Fibroblast of lung (primary cell): ENCODE measurements at regions not wholly inside any gene's neighbourhood (a gene's known extent, or its start where the extent isn't known, plus 50 kb on each side); places are given as distances from the start of the nearest gene placed in this dataset.

Experiments used
- DNase-seq, 2 donors: peaks; one replicate each; pipeline versions ENCODE4 v3.0.0 to v3.0.0-alpha.2; 2010; ENCODE audit warnings: low read depth in 2 of 2
- H2AFZ ChIP-seq: 2 replicates; pipeline ENCODE4 v1.5.1; 2012; ENCODE audit warnings: low read length, control low read depth, inconsistent platforms
- H3K27ac ChIP-seq: 2 replicates; pipeline ENCODE4 v1.5.1; 2011; ENCODE audit warnings: low read length, control low read depth; ENCODE audit not compliant: insufficient read depth
- H3K27me3 ChIP-seq: 2 replicates; pipeline ENCODE4 v1.5.1; 2011; ENCODE audit warnings: mild to moderate bottlenecking, low read length; ENCODE audit not compliant: control insufficient read depth, insufficient read depth
- H3K36me3 ChIP-seq: 2 replicates; pipeline ENCODE4 v1.5.1; 2011; ENCODE audit warnings: low read length; ENCODE audit not compliant: control insufficient read depth, insufficient read depth
- H3K4me1 ChIP-seq: 2 replicates; pipeline ENCODE4 v1.5.1; 2011; ENCODE audit warnings: low read length; ENCODE audit not compliant: control insufficient read depth, insufficient read depth; ENCODE audit errors: extremely low read depth
- H3K4me2 ChIP-seq: 2 replicates; pipeline ENCODE4 v1.5.1; 2011; ENCODE audit warnings: low read length, control low read depth; ENCODE audit not compliant: insufficient read depth; ENCODE audit errors: extremely low read depth
- H3K4me3 ChIP-seq, 4 experiments: fragments of 200-600 bp in 1 of 4; sonication (generic) in 1 of 4; replicated peaks in 1 of 4; 2 replicates each; pipeline ENCODE4 v1.5.1; 2011 to 2016; ENCODE audit warnings: low read length in 4 of 4, low read depth in 3 of 4, mild to moderate bottlenecking in 3 of 4, control low read depth in 2 of 4, inconsistent platforms in 1 of 4, mixed read lengths in 1 of 4; ENCODE audit not compliant: insufficient read depth in 1 of 4; ENCODE audit errors: control extremely low read depth in 1 of 4
- H3K79me2 ChIP-seq: 2 replicates; pipeline ENCODE4 v1.5.1; 2012; ENCODE audit warnings: mild to moderate bottlenecking, low read length, inconsistent platforms; ENCODE audit not compliant: control insufficient read depth, insufficient read depth
- H3K9ac ChIP-seq: 2 replicates; pipeline ENCODE4 v1.5.1; 2011; ENCODE audit warnings: mild to moderate bottlenecking, low read length, control low read depth; ENCODE audit not compliant: insufficient read depth
- H3K9me3 ChIP-seq: 2 replicates; pipeline ENCODE4 v1.5.1; 2012; ENCODE audit warnings: low read depth, low read length; ENCODE audit not compliant: control insufficient read depth, insufficient read depth
- H4K20me1 ChIP-seq: 2 replicates; pipeline ENCODE4 v1.5.1; 2011; ENCODE audit warnings: low read length; ENCODE audit not compliant: control insufficient read depth, insufficient read depth; ENCODE audit errors: extremely low read depth
- EZH2 ChIP-seq: IDR thresholded peaks from 2 replicates; pipeline ENCODE4 v1.5.1; 2012; ENCODE audit warnings: low read length, control low read depth, mild to moderate bottlenecking; ENCODE audit errors: missing control alignments
- TF ChIP-seq, protein P1 (sequence below), 2 donors: IDR thresholded peaks in 1 of 2; conservative IDR thresholded peaks in 1 of 2; 1 replicate in 1 of 2; 2 replicates in 1 of 2; pipeline ENCODE4 v1.5.1; 2011 to 2012; ENCODE audit warnings: low read length in 2 of 2, control low read depth in 1 of 2, inconsistent platforms in 1 of 2, low read depth in 1 of 2, mild to moderate bottlenecking in 1 of 2

DNA sequence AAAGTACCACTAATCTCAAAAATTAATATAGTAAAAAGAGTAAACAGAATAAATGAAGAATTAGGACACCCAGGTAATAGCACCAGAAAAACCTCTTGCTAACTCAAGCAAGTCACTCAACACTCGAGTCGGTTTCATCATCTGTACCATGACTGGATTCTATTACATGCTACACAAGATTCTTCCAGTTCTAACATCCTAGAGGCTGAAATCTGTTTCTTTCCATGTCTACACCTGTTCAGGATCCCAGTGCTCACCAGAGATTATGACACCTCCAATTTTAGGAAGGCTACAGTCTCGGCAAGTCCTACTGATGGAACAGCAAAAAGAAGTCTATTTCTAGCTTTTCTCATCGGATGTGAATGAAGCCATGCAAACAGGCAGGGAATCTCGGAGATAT lies 95.3 kb upstream of the ANK3 start:
- no peaks in the 10 kb centered on the region for H3K36me3 ChIP-seq
- H4K20me1 ChIP-seq, result no peaks in the 10 kb centered on the region
- DNase-seq, result no peak
- no peaks in the 10 kb centered on the region for H3K9me3 ChIP-seq
- H2AFZ ChIP-seq, result no peak overlapping the region
- no peaks in the 10 kb centered on the region for H3K4me1 ChIP-seq
- no peak for TF ChIP-seq EZH2
- TF ChIP-seq, protein P1, sequence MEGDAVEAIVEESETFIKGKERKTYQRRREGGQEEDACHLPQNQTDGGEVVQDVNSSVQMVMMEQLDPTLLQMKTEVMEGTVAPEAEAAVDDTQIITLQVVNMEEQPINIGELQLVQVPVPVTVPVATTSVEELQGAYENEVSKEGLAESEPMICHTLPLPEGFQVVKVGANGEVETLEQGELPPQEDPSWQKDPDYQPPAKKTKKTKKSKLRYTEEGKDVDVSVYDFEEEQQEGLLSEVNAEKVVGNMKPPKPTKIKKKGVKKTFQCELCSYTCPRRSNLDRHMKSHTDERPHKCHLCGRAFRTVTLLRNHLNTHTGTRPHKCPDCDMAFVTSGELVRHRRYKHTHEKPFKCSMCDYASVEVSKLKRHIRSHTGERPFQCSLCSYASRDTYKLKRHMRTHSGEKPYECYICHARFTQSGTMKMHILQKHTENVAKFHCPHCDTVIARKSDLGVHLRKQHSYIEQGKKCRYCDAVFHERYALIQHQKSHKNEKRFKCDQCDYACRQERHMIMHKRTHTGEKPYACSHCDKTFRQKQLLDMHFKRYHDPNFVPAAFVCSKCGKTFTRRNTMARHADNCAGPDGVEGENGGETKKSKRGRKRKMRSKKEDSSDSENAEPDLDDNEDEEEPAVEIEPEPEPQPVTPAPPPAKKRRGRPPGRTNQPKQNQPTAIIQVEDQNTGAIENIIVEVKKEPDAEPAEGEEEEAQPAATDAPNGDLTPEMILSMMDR (conservative IDR thresholded peaks at IDR 0.05 in 1 of 2, IDR thresholded peaks at IDR 0.05 in 1 of 2; ENCODE audit: low read depth in 1 of 2, low read length in 2 of 2), result no peak
- H3K4me3 ChIP-seq, result no peak overlapping the region
- no peaks in the 10 kb centered on the region for H3K27me3 ChIP-seq
- H3K9ac ChIP-seq, result no peak overlapping the region
- no peak overlapping the region for H3K4me2 ChIP-seq
- H3K79me2 ChIP-seq, result no peaks in the 10 kb centered on the region
- no peak overlapping the region for H3K27ac ChIP-seq

DNA sequence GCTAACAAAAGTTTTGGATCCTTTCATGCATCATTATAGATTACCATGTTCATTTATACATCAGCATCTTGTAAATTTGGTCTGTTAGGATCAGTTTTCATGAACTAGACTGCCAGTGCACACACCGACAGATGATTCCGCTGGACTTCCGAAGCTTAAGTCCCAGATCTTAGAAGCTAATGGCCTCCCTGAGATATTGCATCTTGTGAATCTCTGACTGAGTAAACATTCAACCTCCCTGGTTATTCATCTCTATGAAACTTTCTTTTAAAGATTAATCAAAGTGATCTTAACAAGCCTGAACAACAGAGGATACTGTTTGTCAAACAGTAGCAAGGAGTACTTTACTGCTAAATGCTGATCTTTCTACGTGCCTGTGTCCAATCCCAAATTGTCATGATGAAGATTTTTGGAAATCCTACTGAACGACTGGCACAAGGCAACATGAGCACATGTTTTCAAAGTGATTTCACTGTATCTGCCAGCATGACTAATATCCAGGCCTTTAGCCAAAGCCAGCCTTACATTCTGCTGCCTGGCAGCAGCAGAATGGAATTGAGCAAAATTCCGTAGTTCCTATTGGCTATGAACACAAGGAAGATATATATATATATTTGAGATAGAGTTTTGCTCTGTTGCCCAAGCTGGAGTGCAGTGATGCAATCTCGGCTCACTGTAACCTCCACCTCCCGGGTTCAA lies 91.3 kb upstream of the ANK3 start:
- Histone ChIP-seq H3K4me1 (no peaks in the 10 kb centered on the region), H3K36me3 (no peaks in the 10 kb centered on the region), H3K9me3 (no peaks in the 10 kb centered on the region), H3K4me2 (peak overlapping the region; percentile 48), H3K4me3 (no peak overlapping the region), H3K79me2 (no peaks in the 10 kb centered on the region), H3K9ac (no peak overlapping the region), H2AFZ (no peak overlapping the region), H4K20me1 (no peaks in the 10 kb centered on the region), H3K27ac (no peak overlapping the region), H3K27me3 (no peaks in the 10 kb centered on the region)
- TF ChIP-seq, protein P1 (conservative IDR thresholded peaks at IDR 0.05 in 1 of 2, IDR thresholded peaks at IDR 0.05 in 1 of 2; ENCODE audit: low read depth in 1 of 2, low read length in 2 of 2), result no peak
- TF ChIP-seq EZH2, result no peak
- peak; percentile 91 to 92 for DNase-seq

DNA sequence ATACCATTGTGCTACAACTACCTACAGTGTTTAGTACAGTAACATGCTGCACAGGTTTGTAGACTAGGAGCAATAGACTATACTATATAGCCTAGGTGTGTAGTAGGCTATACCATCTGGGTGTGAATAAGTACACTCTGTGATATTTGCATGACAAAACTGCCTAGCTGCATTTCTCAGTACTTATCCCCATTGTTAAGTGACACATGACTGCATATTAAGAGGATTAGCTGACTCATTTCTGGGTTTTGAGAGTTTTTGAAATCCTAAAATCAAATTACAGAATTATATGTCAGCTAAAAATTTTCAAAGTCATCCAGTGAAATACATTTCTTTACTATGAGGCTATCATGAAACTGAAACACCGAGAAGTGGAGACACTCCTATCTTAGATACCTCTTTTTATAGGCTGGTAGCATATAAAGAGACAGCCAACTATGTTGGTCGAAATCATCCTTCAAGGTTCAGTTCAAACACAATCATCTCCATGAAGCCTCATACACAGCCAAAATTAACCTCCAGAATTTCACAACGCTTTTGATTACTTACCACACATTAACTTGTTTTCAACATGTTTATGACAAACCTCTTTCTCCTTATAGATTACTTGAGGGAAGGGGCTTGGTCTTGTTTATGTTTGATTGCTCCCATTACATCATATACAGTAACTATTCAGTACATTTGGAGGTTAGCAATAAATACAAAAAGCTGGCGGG lies 89.8 kb upstream of the ANK3 start:
- no peak overlapping the region for H3K4me2 ChIP-seq
- no peak overlapping the region for H2AFZ ChIP-seq
- H3K79me2 ChIP-seq, result no peaks in the 10 kb centered on the region
- no peak overlapping the region for H3K27ac ChIP-seq
- TF ChIP-seq EZH2, result no peak
- H3K4me1 ChIP-seq, result no peaks in the 10 kb centered on the region
- H3K9me3 ChIP-seq, result no peaks in the 10 kb centered on the region
- H3K27me3 ChIP-seq, result no peaks in the 10 kb centered on the region
- H3K9ac ChIP-seq, result no peak overlapping the region
- no peaks in the 10 kb centered on the region for H4K20me1 ChIP-seq
- no peak overlapping the region for H3K4me3 ChIP-seq
- H3K36me3 ChIP-seq, result no peaks in the 10 kb centered on the region
- peak in 1 of 2 donors; percentile 42 for DNase-seq
